ENCODE measurements at regions not wholly inside any gene's neighbourhood (a gene's known extent, or its start where the extent isn't known, plus 50 kb on each side); places are given as distances from the start of the nearest gene placed in this dataset.

- no peak for TF ChIP-seq CTCF (IDR thresholded peaks at IDR 0.05)
- TF ChIP-seq ZFX (IDR thresholded peaks at IDR 0.05; ENCODE audit: borderline replicate concordance) = no peak
Measured at GRCh38 chr2:195368249-195369217, 288.5 kb upstream of the SLC39A10 start.

Data from 22Rv1 (cell line).